GM12892 (cell line): ENCODE measurements at regions not wholly inside any gene's neighbourhood (a gene's known extent, or its start where the extent isn't known, plus 50 kb on each side); places are given as distances from the start of the nearest gene placed in this dataset.

Experiments
- POLR2A ChIP-seq: IDR thresholded peaks from 2 replicates; pipeline ENCODE4 v1.6.1; 2011; ENCODE audit warnings: low read depth, low read length, control low read depth
- POLR2AphosphoS5 ChIP-seq: IDR thresholded peaks from 2 replicates; pipeline ENCODE4 v1.6.1; 2011; ENCODE audit warnings: low read depth, low read length, control low read depth
- TAF1 ChIP-seq: IDR thresholded peaks from 2 replicates; pipeline ENCODE4 v1.6.1; 2011; ENCODE audit warnings: low read depth, mild to moderate bottlenecking, control low read depth, low read length, borderline replicate concordance

DNA sequence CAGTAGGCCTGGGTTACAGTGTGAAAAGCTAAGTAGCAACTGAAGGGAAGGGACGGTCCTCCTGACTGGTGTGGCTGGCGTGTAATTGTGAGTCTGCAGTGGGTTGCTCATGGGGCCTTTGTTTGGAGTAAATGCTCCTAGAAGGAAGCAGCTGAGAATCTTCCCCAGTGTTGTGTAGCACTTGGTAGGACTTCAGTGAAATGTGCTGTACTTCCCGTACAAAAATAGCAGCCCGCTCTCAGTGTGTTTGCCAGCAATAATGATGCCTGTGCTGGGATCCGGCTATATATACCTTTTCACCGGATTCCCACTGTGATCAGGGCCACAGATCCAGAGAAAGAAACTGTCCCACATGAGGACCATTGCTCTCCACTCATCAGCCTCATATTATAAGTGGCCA is 175.7 kb upstream of the NTM start:
- TF ChIP-seq POLR2A (no peak), POLR2AphosphoS5 (no peak), TAF1 (no peak)
